CD4-positive, alpha-beta T cell treated with Interleukin-15 for 1 hour (primary cell): ENCODE measurements at regions not wholly inside any gene's neighbourhood (a gene's known extent, or its start where the extent isn't known, plus 50 kb on each side); places are given as distances from the start of the nearest gene placed in this dataset.

Experiments used
- DNase-seq: peaks from one replicate; pipeline ENCODE4 v3.0.0-alpha.2; 2020

- no peak for DNase-seq
These were observed 202.1 kb downstream of the NXNL2 start for GRCh38 chr9:88737031-88737430.

GRCh38 chr9:88737876-88738275, 202.9 kb downstream of the NXNL2 start:
- no peak for DNase-seq

- no peak for DNase-seq
These were observed 203.7 kb downstream of the NXNL2 start for GRCh38 chr9:88738709-88739108.

- no peak for DNase-seq
These were observed 204.4 kb downstream of the NXNL2 start for GRCh38 chr9:88739373-88739772.

DNA sequence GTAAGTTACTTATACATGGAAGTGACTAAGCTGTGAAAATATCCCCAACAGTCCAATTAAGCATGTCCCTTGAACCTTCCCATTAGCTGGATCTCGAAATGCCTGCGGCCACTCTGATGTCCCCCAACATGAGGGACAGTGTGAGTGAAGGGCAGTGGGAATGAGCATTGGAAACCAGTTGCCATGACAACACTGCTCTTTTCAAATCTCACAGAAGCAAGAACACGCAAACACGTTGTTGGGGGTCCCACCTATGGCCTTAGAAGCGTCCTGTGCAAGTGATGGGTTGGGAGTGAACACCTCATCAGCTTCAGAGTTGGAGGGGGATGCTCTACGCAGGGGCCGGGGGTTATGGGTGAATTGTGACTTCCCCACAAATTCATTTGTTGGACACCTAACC, 205.9 kb downstream of the NXNL2 start:
- no peak for DNase-seq

GRCh38 chr9:88741335-88741734, 206.4 kb downstream of the NXNL2 start:
- no peak for DNase-seq

- no peak for DNase-seq
These were observed 207.5 kb downstream of the NXNL2 start for GRCh38 chr9:88742483-88742882.

- DNase-seq, result no peak
These were observed 207.9 kb downstream of the NXNL2 start for GRCh38 chr9:88742905-88743304.

DNA sequence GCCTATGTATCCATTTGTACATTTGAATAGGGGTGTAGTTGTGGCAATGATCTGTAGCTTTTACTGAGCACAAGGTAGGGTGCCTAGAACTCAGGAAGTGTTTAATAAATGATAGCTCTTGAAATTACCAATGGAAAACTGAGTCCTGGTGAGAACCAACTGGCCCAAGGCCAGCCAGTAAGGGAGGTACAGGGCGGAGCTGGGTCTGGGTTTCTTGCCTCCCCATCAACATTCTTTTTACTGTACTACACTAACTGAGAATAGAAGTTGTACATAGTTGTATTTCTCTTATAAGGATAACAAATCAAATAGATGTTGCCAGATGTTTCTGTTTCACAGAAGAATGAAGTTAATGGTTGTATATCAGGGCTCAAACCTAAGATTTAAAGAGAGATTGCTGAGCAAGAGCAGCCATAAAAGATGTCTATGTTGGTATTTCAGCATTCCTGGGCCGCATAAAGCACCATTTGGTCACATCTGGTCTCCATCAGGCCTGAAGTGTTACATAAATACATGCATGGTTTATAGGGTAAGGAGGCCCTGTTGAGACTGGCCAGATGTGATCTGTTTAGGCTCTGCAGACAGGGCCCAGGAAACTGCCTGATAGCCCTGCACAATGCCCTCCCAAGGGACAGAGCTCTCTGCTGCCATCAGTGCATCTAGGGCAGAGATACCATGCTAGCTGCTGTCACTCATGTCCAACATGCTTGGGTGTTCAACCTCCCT, 210.5 kb downstream of the NXNL2 start:
- no peak for DNase-seq

- DNase-seq, result no peak
These were observed 211.2 kb downstream of the NXNL2 start for GRCh38 chr9:88746029-88746742.

DNA sequence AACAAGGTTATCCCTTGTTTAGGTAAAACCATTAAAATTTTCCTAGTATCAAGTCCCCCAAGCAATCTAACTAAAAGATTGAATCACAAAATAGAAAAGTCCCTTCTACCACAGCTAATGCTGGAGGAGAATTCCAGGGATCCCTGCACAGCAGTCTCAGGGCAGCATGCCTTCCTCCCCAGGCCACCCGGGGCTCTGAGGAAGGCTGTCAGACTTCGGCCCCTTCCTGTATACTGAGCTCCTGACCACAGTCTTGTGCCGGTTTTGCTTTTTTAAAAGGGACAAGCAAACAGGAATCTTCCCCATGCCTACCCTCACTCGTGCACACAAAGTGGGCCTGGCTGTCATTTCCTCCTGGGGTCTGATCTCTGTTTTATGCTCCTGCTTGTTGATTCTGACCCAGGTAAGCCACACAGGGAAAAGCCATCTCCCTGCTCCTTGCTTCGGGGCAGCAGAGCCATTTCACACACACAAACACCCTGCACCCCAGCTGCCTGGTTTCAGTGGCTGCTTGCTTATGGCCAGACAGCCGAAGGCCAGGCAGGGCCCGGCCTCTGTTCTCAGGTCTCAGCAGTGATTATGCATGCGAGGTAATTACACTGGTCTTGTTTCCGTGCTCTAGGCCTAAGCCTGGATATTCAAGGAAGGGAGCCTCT, 211.9 kb downstream of the NXNL2 start:
- no peak for DNase-seq

DNA sequence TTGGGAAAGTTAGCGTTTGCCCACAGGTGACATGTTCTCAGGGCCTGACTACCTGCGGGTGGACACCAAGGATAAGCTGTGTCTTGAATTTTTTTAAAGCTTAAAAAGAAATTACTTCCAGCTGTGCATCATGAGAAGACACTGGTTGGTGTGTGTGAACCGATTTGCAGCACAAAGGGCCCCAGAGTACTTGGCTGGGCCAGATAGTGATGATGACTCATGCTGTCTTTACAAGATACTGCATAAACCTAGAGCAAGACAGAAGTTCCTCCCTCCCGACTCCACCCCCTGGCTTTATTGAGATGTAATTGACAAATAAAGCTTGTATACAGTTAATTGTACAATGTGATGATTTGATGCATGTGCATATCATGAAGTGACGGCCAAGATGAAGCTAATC, 212.8 kb downstream of the NXNL2 start:
- no peak for DNase-seq

DNA sequence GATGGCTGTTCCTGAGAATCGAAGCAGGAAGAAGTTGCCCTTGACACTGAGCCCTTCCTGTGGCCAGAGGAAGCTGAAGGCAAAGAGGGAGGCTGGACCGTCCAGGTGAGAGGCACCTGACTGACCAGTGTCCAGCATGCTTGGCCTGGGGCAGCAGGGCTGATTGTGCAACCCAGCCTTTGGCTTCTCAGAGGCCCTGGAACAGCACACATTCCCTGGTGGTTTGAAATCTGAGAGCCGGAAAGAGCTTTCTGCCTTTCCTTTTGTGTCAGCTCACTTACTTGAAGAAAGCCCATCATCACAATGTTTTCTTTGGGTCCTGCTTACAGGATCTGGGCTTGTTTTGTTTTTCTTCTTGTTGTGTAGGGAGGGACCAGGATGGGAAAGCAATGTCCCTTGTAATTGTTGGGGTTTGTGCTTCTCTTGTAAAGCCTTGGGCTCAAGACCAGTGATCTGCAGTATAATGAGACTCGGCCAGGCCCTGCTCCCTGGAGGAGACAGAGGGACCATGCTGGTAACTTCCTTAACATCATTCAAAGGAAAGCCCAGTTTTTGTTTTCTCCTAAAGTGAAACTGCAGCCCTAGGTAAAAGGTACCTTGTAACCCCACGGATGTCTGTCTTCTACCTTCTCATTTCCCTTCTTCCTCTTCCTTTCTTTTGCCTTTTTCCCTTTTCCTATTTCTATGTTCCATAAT, 213.7 kb downstream of the NXNL2 start:
- DNase-seq, result no peak

GRCh38 chr9:88749420-88749819, 214.4 kb downstream of the NXNL2 start:
- no peak for DNase-seq

DNA sequence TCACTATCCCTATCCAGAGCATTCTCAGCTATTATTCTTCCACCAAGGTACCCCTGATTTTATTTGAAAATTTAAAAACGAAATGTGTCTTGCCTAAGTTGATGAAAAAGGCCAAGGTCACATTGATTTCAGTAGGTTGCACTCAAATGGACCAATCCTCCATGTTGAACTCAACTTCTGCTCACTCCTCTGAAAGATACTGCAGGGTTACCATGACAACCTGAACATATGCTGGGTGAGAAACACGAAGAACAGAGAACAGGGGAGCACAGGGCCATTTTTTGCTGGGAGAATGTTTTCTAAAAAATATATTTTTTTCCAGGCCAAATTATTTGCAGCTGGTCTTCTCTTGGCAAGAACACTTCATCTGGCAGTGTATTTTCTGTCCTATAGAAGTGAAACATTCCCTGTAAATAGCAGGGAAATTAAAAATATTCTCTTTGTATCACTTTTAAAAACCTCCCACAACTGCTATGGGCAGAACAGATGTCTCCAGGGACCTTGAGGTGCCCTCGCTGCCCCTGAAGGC, 215.9 kb downstream of the NXNL2 start:
- DNase-seq, result no peak

- DNase-seq, result no peak
These were observed 216.8 kb downstream of the NXNL2 start for GRCh38 chr9:88751781-88752180.

- no peak for DNase-seq
These were observed 218.9 kb downstream of the NXNL2 start for GRCh38 chr9:88753691-88754367.

- no peak for DNase-seq
These were observed 219.5 kb downstream of the NXNL2 start for GRCh38 chr9:88754452-88754851.

- DNase-seq, result no peak
These were observed 219.9 kb downstream of the NXNL2 start for GRCh38 chr9:88754886-88755285.

GRCh38 chr9:88757406-88758010, 222.5 kb downstream of the NXNL2 start:
- DNase-seq, result no peak

GRCh38 chr9:88759364-88759763, 224.4 kb downstream of the NXNL2 start:
- DNase-seq, result no peak
